H1 (cell line): ENCODE measurements at regions not wholly inside any gene's neighbourhood (a gene's known extent, or its start where the extent isn't known, plus 50 kb on each side); places are given as distances from the start of the nearest gene placed in this dataset.

Source experiments
- CTCF ChIA-PET: fragments of 300-600 bp; sonication (Branson Sonifier 250); formaldehyde crosslinking; loops from one replicate; lab custom pipeline; 2021; ENCODE audit not compliant: partially characterized antibody; lab: Charles Lee
- POLR2A ChIA-PET: fragments of 300-600 bp; sonication (Branson Sonifier 250); formaldehyde crosslinking; loops from one replicate; lab custom pipeline; 2021; ENCODE audit warnings: inconsistent platforms; ENCODE audit not compliant: partially characterized antibody; lab: Charles Lee
- DNase-seq, 2 experiments: peaks; one replicate each; pipeline versions ENCODE4 v3.0.0 to v3.0.0-alpha.2; 2010 to 2022; ENCODE audit warnings: low spot score in 2 of 2, low read depth in 1 of 2, mixed read lengths in 1 of 2
- FAIRE-seq: peaks from 2 replicates; lab custom pipeline; 2011; peaks lifted over from hg19 to GRCh38; lab: Jason Lieb, UNC
- H2AFZ ChIP-seq: 2 replicates; pipeline ENCODE4 v1.8.1; 2012; ENCODE audit warnings: low read length, inconsistent platforms
- H2AK5ac ChIP-seq: 2 replicates; pipeline ENCODE4 v1.6.1; 2013; ENCODE audit warnings: low read depth, low read length
- H2BK120ac ChIP-seq: replicated peaks from 2 replicates; pipeline ENCODE3; 2013; ENCODE audit warnings: low read depth, low read length, inconsistent platforms
- H2BK12ac ChIP-seq: 2 replicates; pipeline ENCODE4 v1.6.1; 2013; ENCODE audit warnings: low read depth, low read length
- H2BK15ac ChIP-seq: 2 replicates; pipeline ENCODE4 v1.6.1; 2013; ENCODE audit warnings: low read length
- H2BK20ac ChIP-seq: 2 replicates; pipeline ENCODE4 v1.6.1; 2013; ENCODE audit warnings: low read length
- H2BK5ac ChIP-seq: 2 replicates; pipeline ENCODE4 v1.6.1; 2013; ENCODE audit warnings: low read depth, low read length
- H3K14ac ChIP-seq: 2 replicates; pipeline ENCODE4 v1.6.1; 2013; ENCODE audit warnings: inconsistent platforms; ENCODE audit not compliant: insufficient read length
- H3K18ac ChIP-seq: 2 replicates; pipeline ENCODE4 v1.6.1; 2013; ENCODE audit warnings: low read length; ENCODE audit errors: extremely low read depth
- H3K23ac ChIP-seq: 2 replicates; pipeline ENCODE4 v1.6.1; 2013; ENCODE audit warnings: inconsistent platforms; ENCODE audit not compliant: insufficient read length
- H3K23me2 ChIP-seq: 2 replicates; pipeline ENCODE4 v1.6.1; 2013; ENCODE audit warnings: low read depth, low read length
- H3K27ac ChIP-seq: 2 replicates; pipeline ENCODE4 v1.6.1; 2011; ENCODE audit warnings: low read depth, low read length, inconsistent platforms
- H3K27me3 ChIP-seq, 4 experiments: replicated peaks in 1 of 4; 1 replicate in 1 of 4; 2 replicates in 3 of 4; pipeline versions ENCODE4 v1.6.1 to v1.8.1; 2011 to 2013; ENCODE audit warnings: low read length in 3 of 4, mild to moderate bottlenecking in 3 of 4, inconsistent platforms in 2 of 4, mixed read lengths in 2 of 4, moderate library complexity in 1 of 4; ENCODE audit not compliant: control insufficient read depth in 3 of 4, insufficient read depth in 3 of 4; ENCODE audit errors: extremely low read depth in 1 of 4
- H3K36me3 ChIP-seq, 4 experiments: 2 replicates each; pipeline versions ENCODE4 v1.6.1 to v1.8.1; 2011 to 2013; ENCODE audit warnings: mild to moderate bottlenecking in 4 of 4, low read length in 3 of 4, moderate library complexity in 2 of 4, control low read depth in 1 of 4, inconsistent platforms in 1 of 4; ENCODE audit not compliant: insufficient read depth in 4 of 4, control insufficient read depth in 2 of 4
- H3K4ac ChIP-seq: replicated peaks from 2 replicates; pipeline ENCODE3; 2013; ENCODE audit warnings: low read length, low read depth, mixed read lengths, inconsistent platforms; ENCODE audit not compliant: insufficient read length
- H3K4me1 ChIP-seq, 4 experiments: replicated peaks in 1 of 4; 1 replicate in 1 of 4; 2 replicates in 3 of 4; pipeline versions ENCODE4 v1.6.1 to v1.8.1; 2011 to 2013; ENCODE audit warnings: low read length in 3 of 4, inconsistent platforms in 2 of 4, mixed read lengths in 1 of 4; ENCODE audit not compliant: insufficient read depth in 4 of 4, control insufficient read depth in 3 of 4
- H3K4me2 ChIP-seq, 2 experiments: 2 replicates each; pipeline versions ENCODE4 v1.6.1 to v1.8.1; 2011 to 2013; ENCODE audit warnings: low read depth in 2 of 2, low read length in 2 of 2, control low read depth in 1 of 2, inconsistent platforms in 1 of 2, mild to moderate bottlenecking in 1 of 2; ENCODE audit not compliant: insufficient read depth in 1 of 2
- H3K4me3 ChIP-seq, 4 experiments: fragments of 200-600, 300-600 bp in 1 of 4; sonication (generic), shearing (Covaris generic), sonication (Bioruptor Twin) in 1 of 4; 2 replicates each; pipeline versions ENCODE4 v1.5.1 to v1.8.1; 2011 to 2016; ENCODE audit warnings: low read length in 4 of 4, low read depth in 3 of 4, control low read depth in 2 of 4, inconsistent platforms in 2 of 4, mild to moderate bottlenecking in 2 of 4, mixed read lengths in 1 of 4, moderate library complexity in 1 of 4; ENCODE audit not compliant: insufficient read depth in 2 of 4; ENCODE audit errors: extremely low read depth in 1 of 4
- H3K56ac ChIP-seq: replicated peaks from 2 replicates; pipeline ENCODE3; 2013; ENCODE audit warnings: low read depth, mild to moderate bottlenecking, mixed read lengths, low read length, inconsistent platforms; ENCODE audit not compliant: insufficient read length
- H3K79me1 ChIP-seq: 2 replicates; pipeline ENCODE4 v1.6.1; 2013; ENCODE audit warnings: low read depth, low read length, control low read depth
- H3K79me2 ChIP-seq, 2 experiments: 2 replicates each; pipeline versions ENCODE4 v1.6.1 to v1.8.1; 2012 to 2013; ENCODE audit warnings: low read length in 2 of 2, mild to moderate bottlenecking in 2 of 2, inconsistent platforms in 1 of 2; ENCODE audit not compliant: insufficient read depth in 2 of 2, control insufficient read depth in 1 of 2
- H3K9ac ChIP-seq, 4 experiments: replicated peaks in 1 of 4; 1 replicate in 1 of 4; 2 replicates in 3 of 4; pipeline versions ENCODE4 v1.6.1 to v1.8.1; 2011 to 2013; ENCODE audit warnings: low read depth in 3 of 4, low read length in 3 of 4, control low read depth in 2 of 4, mild to moderate bottlenecking in 2 of 4, moderate library complexity in 2 of 4, inconsistent platforms in 1 of 4; ENCODE audit errors: extremely low read depth in 1 of 4
- H3K9me3 ChIP-seq, 2 experiments: 2 replicates each; pipeline versions ENCODE4 v1.6.1 to v1.8.1; 2012 to 2013; ENCODE audit warnings: mild to moderate bottlenecking in 2 of 2, moderate library complexity in 2 of 2, control low read depth in 1 of 2, inconsistent platforms in 1 of 2, low read depth in 1 of 2, low read length in 1 of 2, mixed read lengths in 1 of 2; ENCODE audit not compliant: insufficient read depth in 2 of 2
- H4K20me1 ChIP-seq, 2 experiments: replicated peaks in 1 of 2; 2 replicates each; pipeline versions ENCODE3 to v1.8.1; 2011 to 2013; ENCODE audit warnings: inconsistent platforms in 2 of 2, low read length in 2 of 2, mild to moderate bottlenecking in 1 of 2; ENCODE audit not compliant: insufficient read depth in 2 of 2, control insufficient read depth in 1 of 2
- H4K5ac ChIP-seq: 2 replicates; pipeline ENCODE4 v1.6.1; 2013; ENCODE audit warnings: low read length, low read depth, mixed read lengths, inconsistent platforms; ENCODE audit not compliant: insufficient read length
- H4K8ac ChIP-seq: 2 replicates; pipeline ENCODE4 v1.8.0; 2013; ENCODE audit warnings: mild to moderate bottlenecking, moderate library complexity, low read length, inconsistent platforms; ENCODE audit not compliant: insufficient read depth; ENCODE audit errors: extremely low read depth
- H4K91ac ChIP-seq: replicated peaks from 2 replicates; pipeline ENCODE3; 2013; ENCODE audit warnings: low read length, mixed read lengths, inconsistent platforms; ENCODE audit not compliant: insufficient read length
- BRCA1 ChIP-seq: IDR thresholded peaks from 2 replicates; pipeline ENCODE4 v1.6.1; 2012; ENCODE audit warnings: low read depth, low read length, improper control_type of control experiment
- CTCF ChIP-seq, 3 experiments: IDR thresholded peaks; 1 replicate in 2 of 3; 2 replicates in 1 of 3; pipeline versions ENCODE4 v1.5.1 to v1.6.1; 2011; ENCODE audit warnings: low read length in 3 of 3, mild to moderate bottlenecking in 3 of 3, inconsistent platforms in 2 of 3, low read depth in 1 of 3, moderate library complexity in 1 of 3; ENCODE audit not compliant: insufficient read depth in 1 of 3; ENCODE audit errors: control extremely low read depth in 1 of 3
- EZH2 ChIP-seq: fragments of 200-600 bp; sonication (generic); IDR thresholded peaks from 2 replicates; pipeline ENCODE4 v1.7.1; 2012; ENCODE audit warnings: low read depth, mild to moderate bottlenecking, moderate library complexity, low read length, inconsistent platforms; ENCODE audit not compliant: severe bottlenecking
- JUND ChIP-seq: IDR thresholded peaks from 2 replicates; pipeline ENCODE4 v1.6.1; 2011; ENCODE audit warnings: mild to moderate bottlenecking, improper control_type of control experiment, low read length
- RNF2 ChIP-seq: fragments of 200-900, 300-1000 bp; sonication (generic); IDR thresholded peaks from 2 replicates; pipeline ENCODE4 v1.7.1; 2016; ENCODE audit warnings: borderline replicate concordance, low read depth, mild to moderate bottlenecking, antibody characterized with exemption, low read length; ENCODE audit not compliant: poor library complexity, severe bottlenecking; ENCODE audit errors: missing control alignments
- SIX5 ChIP-seq: IDR thresholded peaks from 2 replicates; pipeline ENCODE4 v1.6.1; 2011; ENCODE audit warnings: mild to moderate bottlenecking, low read depth, low read length
- SUZ12 ChIP-seq: fragments of 200-600 bp; sonication (generic); IDR thresholded peaks from 2 replicates; pipeline ENCODE4 v1.6.1; 2012; ENCODE audit warnings: mild to moderate bottlenecking, inconsistent platforms, low read length, moderate library complexity, mixed read lengths
- TAF1 ChIP-seq: IDR thresholded peaks from 2 replicates; pipeline ENCODE4 v1.6.1; 2011; ENCODE audit warnings: mild to moderate bottlenecking, low read depth, low read length
- YY1 ChIP-seq: IDR thresholded peaks from 2 replicates; pipeline ENCODE4 v1.6.1; 2011; ENCODE audit warnings: low read depth, mild to moderate bottlenecking, low read length
- WGBS, 2 experiments: shearing (Covaris generic) in 1 of 2; methylation state at CpG; one replicate each; pipeline versions ENCODE4 v1.1.6 to v1.1.7; 2013 to 2015; ENCODE audit warnings: low lambda C conversion rate in 2 of 2, mixed read lengths in 2 of 2, inconsistent platforms in 1 of 2, low coverage in 1 of 2, missing lambda C conversion rate in 1 of 2; ENCODE audit not compliant: insufficient replicate concordance in 2 of 2, insufficient coverage in 1 of 2, insufficient read length in 1 of 2; ENCODE audit errors: extremely low coverage in 1 of 2, missing lambda C conversion rate in 1 of 2; 5-methylcytosine and 5-hydroxymethylcytosine counted together

- H3K23me2 ChIP-seq, result no peaks in the 10 kb centered on the region
Measured at GRCh38 chr1:78385744-78386462, 104.9 kb upstream of the PTGFR start.

More at GRCh38 chr1:78385744-78386462, 104.9 kb upstream of the PTGFR start:
- Histone ChIP-seq H3K4me3 (no peak overlapping the region), H3K4me1 (no peaks in the 10 kb centered on the region), H3K4ac (no peak overlapping the region), H2BK5ac (no peak overlapping the region), H2AK5ac (no peak overlapping the region), H3K23ac (no peak overlapping the region), H3K4me2 (no peak overlapping the region), H3K9ac (no peak overlapping the region), H3K79me2 (no peaks in the 10 kb centered on the region), H4K91ac (no peak overlapping the region), H2BK15ac (no peak overlapping the region), H2BK12ac (no peak overlapping the region), H4K20me1 (no peaks in the 10 kb centered on the region), H2BK120ac (no peak overlapping the region), H3K14ac (no peak overlapping the region), H3K27me3 (peaks cover 0 to 1% (median 0%) of the 10 kb centered on the region in 4 experiments; a peak in 1 of 7 replicates), H3K18ac (no peak overlapping the region), H2AFZ (no peak overlapping the region), H2BK20ac (no peak overlapping the region), H3K27ac (no peak overlapping the region), H4K8ac (no peak overlapping the region), H3K36me3 (no peaks in the 10 kb centered on the region), H3K9me3 (no peaks in the 10 kb centered on the region), H4K5ac (no peak overlapping the region), H3K56ac (no peak overlapping the region), H3K79me1 (no peaks in the 10 kb centered on the region)
- ChIA-PET POLR2A (no interaction called here), CTCF (interaction anchor here (0.6 to 1.6 kb wide), 3 partner anchors 15 to 28 kb away, joined by 3 read pairs; no protein-coding TSS in a partner anchor)
- FAIRE-seq (no peak), DNase-seq (no peak)
- TF ChIP-seq SUZ12 (no peak), TAF1 (no peak), RNF2 (no peak), BRCA1 (no peak), CTCF (IDR thresholded peaks at IDR 0.05; ENCODE audit: control extremely low read depth in 1 of 3, insufficient read depth in 1 of 3, low read depth in 1 of 3, low read length in 3 of 3) (no peak), YY1 (no peak), SIX5 (no peak), JUND (no peak), EZH2 (no peak)
- WGBS, 2 experiments, result 71% methylated on average over 1 of the region's 1 CpG; no CpG with 5 or more reads in 1 of the 2 experiments
